ENCODE measurements at regions not wholly inside any gene's neighbourhood (a gene's known extent, or its start where the extent isn't known, plus 50 kb on each side); places are given as distances from the start of the nearest gene placed in this dataset.
A peak's percentile ranks its signal among the peaks of the same experiment; 100 is the strongest.
"Not testable (repeated sequence)": the region's sequence is repeated elsewhere in the genome, so short reads cannot be mapped to it uniquely, and the experiment has no call there.

DNA sequence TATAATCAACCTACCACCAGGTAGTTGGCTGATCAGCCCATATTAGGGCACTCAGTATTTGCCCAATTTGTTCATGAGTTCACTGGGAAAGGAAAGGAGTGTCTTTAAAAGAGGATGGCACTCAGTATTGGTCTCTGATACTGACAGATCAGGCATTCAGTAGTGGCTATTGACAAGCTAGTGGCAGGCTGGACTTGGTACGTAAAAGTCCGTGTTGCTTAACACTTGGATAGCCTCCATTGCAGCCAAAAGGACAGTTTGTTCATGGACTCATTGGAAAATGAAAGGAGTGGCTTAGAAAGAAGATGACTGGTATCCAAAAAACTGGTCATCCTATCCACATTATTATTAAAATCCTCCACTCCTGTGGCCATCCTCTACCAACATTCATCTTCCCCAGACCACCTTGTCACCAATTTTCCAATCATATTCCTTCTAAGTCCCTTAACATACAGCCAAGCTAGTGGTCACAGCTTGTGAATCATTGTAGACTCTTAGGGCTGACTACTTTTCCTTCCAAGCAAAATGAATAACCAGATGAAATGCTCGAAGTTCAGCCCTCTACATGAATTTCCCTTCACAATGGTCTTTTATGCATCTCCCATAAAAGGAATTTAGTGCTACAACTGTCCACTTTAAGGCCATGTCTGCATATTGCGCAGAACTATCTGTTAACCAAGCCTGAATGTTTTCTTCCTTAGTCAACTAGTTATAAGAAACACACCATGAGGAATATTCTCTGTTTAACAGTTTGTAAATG, 78.6 kb upstream of the MAGI2 start:
- no peak for DNase-seq

DNA sequence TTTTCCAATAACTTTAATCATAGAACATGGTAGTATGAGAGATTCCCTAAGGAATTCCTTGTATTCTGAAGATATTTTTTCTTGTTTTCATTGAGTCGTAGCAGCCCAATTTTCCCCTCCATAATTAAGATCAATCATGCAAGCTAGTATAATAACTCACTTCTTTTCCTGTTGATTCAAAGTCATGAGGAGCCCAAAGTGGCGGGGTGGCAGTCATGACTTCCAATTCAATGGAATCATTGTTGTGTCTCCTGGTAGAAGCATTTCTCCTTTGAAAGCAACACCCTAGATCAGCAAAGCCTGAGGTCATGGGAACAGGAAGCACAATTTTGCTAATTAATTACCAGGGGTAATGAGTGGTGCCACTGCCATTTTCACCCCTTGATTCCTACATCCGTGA, 77.6 kb upstream of the MAGI2 start:
- DNase-seq = peak in 2 of 3 experiments; percentile 12 to 45

DNA sequence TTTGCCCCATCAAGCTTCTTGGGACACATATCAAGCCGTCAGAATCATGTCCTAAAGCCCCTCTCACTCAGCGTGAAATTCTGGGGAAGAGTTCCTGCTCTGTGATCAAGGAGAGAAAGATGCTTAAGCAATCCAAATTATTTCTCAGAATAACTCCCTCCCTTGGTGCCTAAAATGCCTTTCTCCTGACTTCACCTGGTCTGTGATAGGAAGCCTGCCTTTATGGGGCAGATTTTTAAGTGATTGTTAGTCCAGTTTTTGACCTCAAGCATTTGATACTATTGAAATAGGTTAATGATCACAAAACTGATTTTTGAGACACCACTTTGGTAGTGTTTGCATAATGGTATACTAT, 76.4 kb upstream of the MAGI2 start:
- no peak for DNase-seq

DNA sequence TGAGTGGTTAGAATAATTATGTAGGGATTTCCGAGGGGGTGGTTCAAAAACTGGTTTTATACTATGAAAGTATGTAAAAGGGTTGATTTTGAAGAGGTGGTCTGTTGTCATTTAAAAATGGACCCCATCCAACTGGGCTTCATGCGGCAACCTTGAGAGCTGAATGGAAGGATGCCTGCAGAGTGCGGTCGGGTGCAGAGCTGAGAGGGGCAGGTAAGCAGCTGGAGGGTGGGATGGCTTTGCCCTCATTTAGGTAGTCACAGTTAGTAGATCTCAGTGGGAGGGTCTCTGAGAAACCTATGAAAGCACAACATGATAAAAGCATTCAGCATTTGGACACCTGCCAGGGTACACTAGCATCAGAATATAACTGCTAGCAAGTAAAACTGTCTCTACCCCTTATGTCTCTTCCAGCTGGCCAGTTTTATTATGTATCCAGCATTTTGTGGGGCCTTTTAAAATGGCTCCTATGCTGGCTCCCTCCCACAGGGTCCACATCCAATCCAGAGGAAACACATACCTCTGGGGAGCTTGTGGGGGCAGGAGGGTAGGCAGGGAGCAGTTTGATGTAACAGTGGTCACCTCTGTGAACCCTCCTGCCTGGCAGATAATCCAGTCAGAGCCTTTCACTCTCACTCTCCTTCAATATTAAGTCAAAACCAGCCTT, 75.9 kb upstream of the MAGI2 start:
- DNase-seq = peak in 1 of 3 experiments; percentile 32

- peak in 2 of 3 experiments; percentile 44 to 58 for DNase-seq
Measured at GRCh38 chr7:79528421-79528820, 75.0 kb upstream of the MAGI2 start.

GRCh38 chr7:79524048-79524447, 70.6 kb upstream of the MAGI2 start:
- DNase-seq = no peak

DNA sequence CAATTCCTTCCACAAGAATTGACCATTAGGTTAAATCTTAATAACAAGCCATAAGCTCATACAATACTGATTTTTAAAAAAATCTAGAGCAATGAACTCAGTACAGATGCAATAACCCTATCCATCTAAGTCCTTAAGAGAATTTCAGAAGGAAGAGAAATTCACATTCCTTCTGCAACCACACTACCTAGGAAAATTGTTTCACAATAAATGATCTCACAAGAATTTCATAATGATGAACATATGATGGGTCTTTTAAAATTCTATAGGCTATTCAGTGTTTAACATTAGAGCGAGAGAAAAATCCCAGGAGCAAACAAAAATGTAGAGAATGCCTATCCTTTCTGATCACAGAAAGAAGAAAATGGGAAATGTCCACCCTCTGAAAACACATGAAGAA, 70.0 kb upstream of the MAGI2 start:
- no peak for DNase-seq

- no peak for DNase-seq
Measured at GRCh38 chr7:79520543-79520942, 67.1 kb upstream of the MAGI2 start.

GRCh38 chr7:79515358-79515757, 61.9 kb upstream of the MAGI2 start:
- no peak for DNase-seq

DNA sequence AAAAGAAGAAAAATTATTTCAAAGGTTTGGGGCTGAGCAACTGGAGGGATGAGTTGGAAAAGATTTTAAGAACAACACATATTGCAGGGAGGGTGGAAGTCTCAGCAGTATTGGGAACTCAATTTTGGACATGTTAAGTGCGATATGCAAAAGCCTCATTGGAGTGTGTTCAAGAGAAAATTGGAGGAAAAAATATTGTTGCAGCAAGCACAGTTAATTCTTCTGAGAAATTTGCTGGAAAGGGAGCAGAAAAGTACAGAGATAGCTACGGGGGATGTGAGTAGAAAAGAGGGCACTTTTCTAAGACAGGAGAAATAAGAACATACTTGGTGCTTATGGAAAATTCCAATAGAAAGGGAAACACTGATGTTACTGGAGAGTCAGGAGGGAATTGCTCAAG, 59.8 kb upstream of the MAGI2 start:
- DNase-seq = no peak

DNA sequence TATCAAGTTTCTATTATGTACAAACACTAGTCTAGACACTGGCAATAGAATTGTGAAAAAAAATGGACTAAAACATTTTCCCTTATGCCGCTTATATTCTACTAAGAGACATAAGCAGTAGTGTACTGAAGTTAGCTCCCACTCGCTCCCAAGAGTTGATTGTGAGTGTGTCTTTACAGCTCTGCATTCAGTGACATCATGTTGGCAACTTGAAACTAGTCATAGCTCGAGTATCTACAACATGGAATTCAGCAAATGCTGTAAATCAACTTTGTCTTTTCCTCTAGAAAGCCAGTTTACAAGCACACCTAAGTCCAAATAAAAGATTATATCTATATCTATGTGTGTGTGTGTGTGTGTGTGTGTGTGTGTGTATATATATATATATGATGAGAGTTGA, 58.8 kb upstream of the MAGI2 start:
- no peak for DNase-seq

- DNase-seq = not testable (repeated sequence)
Measured at GRCh38 chr7:79511056-79511455, 57.6 kb upstream of the MAGI2 start.

DNA sequence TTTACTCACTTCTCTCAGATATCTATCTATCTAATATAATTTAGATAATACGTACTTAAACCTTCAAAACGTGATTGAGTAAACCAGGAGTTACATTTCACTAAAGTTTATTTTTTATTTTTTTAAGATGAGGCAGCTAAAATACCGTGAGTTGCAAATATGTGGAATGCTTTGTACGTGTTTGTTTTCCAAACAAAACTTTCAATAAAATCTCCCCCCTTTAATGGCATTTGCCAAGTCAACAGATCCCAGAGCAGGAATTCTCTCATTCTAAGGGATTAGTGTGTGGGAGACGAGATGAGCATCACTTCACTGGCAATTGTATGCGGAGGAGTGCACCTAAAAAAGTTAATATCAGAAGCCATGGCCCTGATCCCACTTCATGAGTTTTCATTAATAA, 53.7 kb upstream of the MAGI2 start:
- DNase-seq = no peak

DNA sequence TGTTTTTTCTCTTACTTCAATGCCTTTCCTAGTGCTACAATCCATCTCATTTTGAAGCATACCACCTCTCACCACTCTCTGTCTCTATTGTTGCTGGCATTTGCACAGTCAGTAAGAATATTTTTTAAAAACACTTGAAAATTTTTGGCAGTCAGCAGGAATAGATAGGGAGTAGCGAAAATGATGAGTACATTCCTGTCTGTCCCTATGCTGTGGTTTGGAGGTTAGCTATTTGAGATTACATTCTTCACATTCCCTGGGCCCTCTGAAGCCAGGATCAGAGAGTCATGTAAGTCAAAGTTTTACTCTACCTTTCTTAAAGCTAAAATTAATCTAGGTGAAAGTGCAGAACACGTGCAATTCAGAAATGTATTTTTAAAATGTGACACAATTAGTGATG, 53.0 kb upstream of the MAGI2 start:
- no peak for DNase-seq

DNA sequence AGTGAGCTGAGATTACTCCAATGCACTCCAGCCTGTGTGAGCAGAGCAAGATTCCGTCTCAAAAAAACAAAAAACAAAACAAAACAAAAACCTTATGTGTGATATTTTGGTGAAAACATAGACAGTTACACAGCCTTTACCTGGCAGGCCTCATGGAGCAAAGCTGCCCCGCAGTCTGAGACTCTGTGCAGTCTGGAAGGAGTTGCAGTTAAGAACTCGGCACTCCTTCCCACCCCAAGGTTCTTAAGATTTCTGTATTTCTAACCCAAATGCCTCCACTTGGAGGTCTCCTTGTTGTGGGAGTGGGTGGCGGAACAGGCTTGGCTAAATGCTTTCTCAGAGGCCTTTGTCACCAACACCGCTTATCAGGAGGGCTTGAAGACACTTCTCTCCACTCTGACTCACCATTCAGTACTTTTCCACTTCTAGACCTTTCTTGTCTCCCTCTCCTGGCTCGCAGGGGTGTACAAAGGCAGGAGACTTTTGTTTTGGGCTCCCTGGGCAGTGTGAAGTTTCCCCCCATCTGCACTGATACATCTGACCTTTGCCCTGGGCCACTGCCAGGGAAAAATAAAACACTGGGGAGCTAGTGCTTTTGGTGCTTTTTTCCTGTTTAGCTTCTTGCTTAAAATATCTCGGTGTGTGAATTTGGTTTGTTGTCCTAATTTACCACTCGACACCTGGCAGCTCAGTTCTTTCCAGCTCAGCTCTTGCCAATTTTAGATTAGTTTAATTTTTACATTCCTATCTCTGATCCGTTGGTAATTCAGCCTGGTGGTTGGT, 51.3 kb upstream of the MAGI2 start:
- no peak for DNase-seq
